Smooth muscle cell (in vitro differentiated cells): ENCODE measurements at regions not wholly inside any gene's neighbourhood (a gene's known extent, or its start where the extent isn't known, plus 50 kb on each side); places are given as distances from the start of the nearest gene placed in this dataset.

Source experiments
- DNase-seq: peaks from one replicate; lab custom pipeline; 2025; ENCODE audit not compliant: unreplicated experiment; lab: John Stamatoyannopoulos, UW
- H2AFZ ChIP-seq: fragments of 200-600 bp; sonication (generic); 2 replicates; pipeline ENCODE4 v1.6.0; 2016; ENCODE audit warnings: antibody characterized with exemption, low read depth, mild to moderate bottlenecking
- H3F3A ChIP-seq: fragments of 200-600 bp; sonication (generic); 2 replicates; pipeline ENCODE4 v1.6.0; 2017; ENCODE audit warnings: antibody characterized with exemption, low read depth
- H3K27ac ChIP-seq: fragments of 200-600 bp; sonication (generic); 2 replicates; pipeline ENCODE4 v1.5.1; 2016; ENCODE audit warnings: low read depth, mild to moderate bottlenecking
- H3K27me3 ChIP-seq: fragments of 200-600 bp; sonication (generic); 2 replicates; pipeline ENCODE4 v1.6.1; 2016; ENCODE audit warnings: low read depth, mild to moderate bottlenecking
- H3K36me3 ChIP-seq: fragments of 200-600 bp; sonication (generic); 2 replicates; pipeline ENCODE4 v1.5.1; 2016; ENCODE audit warnings: low read depth
- H3K4me1 ChIP-seq: fragments of 200-600 bp; sonication (generic); 2 replicates; pipeline ENCODE4 v1.5.1; 2016; ENCODE audit warnings: low read depth
- H3K4me2 ChIP-seq: fragments of 200-600 bp; sonication (generic); 2 replicates; pipeline ENCODE4 v1.6.0; 2016; ENCODE audit warnings: mild to moderate bottlenecking
- H3K4me3 ChIP-seq: fragments of 200-600 bp; sonication (generic); 2 replicates; pipeline ENCODE4 v1.5.1; 2016; ENCODE audit warnings: mild to moderate bottlenecking
- H3K79me2 ChIP-seq: fragments of 200-600 bp; sonication (generic); 2 replicates; pipeline ENCODE4 v1.6.0; 2016; ENCODE audit warnings: low read depth, mild to moderate bottlenecking
- H3K9ac ChIP-seq: fragments of 200-600 bp; sonication (generic); 2 replicates; pipeline ENCODE4 v1.6.0; 2016; ENCODE audit warnings: low read depth
- H3K9me3 ChIP-seq: fragments of 200-600 bp; sonication (generic); replicated peaks from 2 replicates; pipeline ENCODE4 v1.5.1; 2016; ENCODE audit warnings: low read depth
- H4K20me1 ChIP-seq: fragments of 200-600 bp; sonication (generic); 2 replicates; pipeline ENCODE4 v1.6.0; 2016; ENCODE audit warnings: low read depth
- CTCF ChIP-seq: fragments of 200-600 bp; sonication (generic); IDR thresholded peaks from 2 replicates; pipeline ENCODE4 v1.5.1; 2017; ENCODE audit warnings: borderline replicate concordance, mild to moderate bottlenecking, antibody characterized with exemption; ENCODE audit not compliant: insufficient read depth, poor library complexity, severe bottlenecking
- WGBS: methylation state at CpG from one replicate; pipeline ENCODE4 v1.1.7; 2016; ENCODE audit warnings: low lambda C conversion rate; 5-methylcytosine and 5-hydroxymethylcytosine counted together

DNA sequence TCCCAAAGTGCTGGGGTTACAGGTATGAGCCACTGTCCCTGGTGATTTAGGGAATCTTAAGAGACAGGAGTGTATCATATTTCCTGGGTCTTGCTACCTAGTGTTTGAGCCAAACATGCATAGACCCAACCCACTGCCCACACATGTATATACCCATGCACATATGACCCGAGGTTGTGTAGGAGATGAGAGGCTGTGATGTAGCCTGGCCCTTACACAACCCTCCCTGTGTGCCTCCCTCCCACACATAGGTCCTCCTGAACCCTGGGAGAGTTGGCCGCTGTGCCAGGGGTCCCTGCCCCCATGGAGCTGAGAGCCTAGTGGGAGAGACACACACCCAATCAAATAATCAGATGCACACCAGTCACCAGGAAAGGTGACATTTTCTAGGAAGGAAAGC, 365.9 kb downstream of the ZNF536 start:
- Histone ChIP-seq H3K27me3 (peaks cover 7% of the 10 kb centered on the region), H3K4me2 (no peak overlapping the region), H3F3A (no peaks in the 10 kb centered on the region), H3K79me2 (no peaks in the 10 kb centered on the region), H3K9ac (no peak overlapping the region), H4K20me1 (no peaks in the 10 kb centered on the region), H3K27ac (no peak overlapping the region), H3K9me3 (no peaks in the 10 kb centered on the region), H3K4me1 (no peaks in the 10 kb centered on the region), H3K36me3 (no peaks in the 10 kb centered on the region), H2AFZ (no peak overlapping the region), H3K4me3 (no peak overlapping the region)
- no peak for DNase-seq
- TF ChIP-seq CTCF: no peak
- 90% methylated on average over 2 of the region's 2 CpGs for WGBS

GRCh38 chr19:30734669-30735068, 362.5 kb downstream of the ZNF536 start:
- Histone ChIP-seq H3K36me3 (no peaks in the 10 kb centered on the region), H4K20me1 (no peaks in the 10 kb centered on the region), H3K27me3 (no peaks in the 10 kb centered on the region), H3K9ac (no peak overlapping the region), H3K4me1 (no peaks in the 10 kb centered on the region), H3K9me3 (no peaks in the 10 kb centered on the region), H2AFZ (no peak overlapping the region), H3K4me3 (no peak overlapping the region), H3K27ac (no peak overlapping the region), H3K4me2 (no peak overlapping the region), H3K79me2 (no peaks in the 10 kb centered on the region), H3F3A (no peaks in the 10 kb centered on the region)
- TF ChIP-seq CTCF: no peak
- DNase-seq: no peak
- WGBS: 81% methylated on average over 6 of the region's 6 CpGs

GRCh38 chr19:30733826-30734550, 361.8 kb downstream of the ZNF536 start:
- no peak for DNase-seq
- Histone ChIP-seq H3K4me2 (no peak overlapping the region), H3K27ac (no peak overlapping the region), H4K20me1 (no peaks in the 10 kb centered on the region), H3K9me3 (no peaks in the 10 kb centered on the region), H3K36me3 (no peaks in the 10 kb centered on the region), H3K4me1 (no peaks in the 10 kb centered on the region), H3K27me3 (no peaks in the 10 kb centered on the region), H2AFZ (no peak overlapping the region), H3F3A (no peaks in the 10 kb centered on the region), H3K79me2 (no peaks in the 10 kb centered on the region), H3K4me3 (no peak overlapping the region), H3K9ac (no peak overlapping the region)
- no peak for TF ChIP-seq CTCF
- 80% methylated on average over 15 of the region's 15 CpGs for WGBS

DNA sequence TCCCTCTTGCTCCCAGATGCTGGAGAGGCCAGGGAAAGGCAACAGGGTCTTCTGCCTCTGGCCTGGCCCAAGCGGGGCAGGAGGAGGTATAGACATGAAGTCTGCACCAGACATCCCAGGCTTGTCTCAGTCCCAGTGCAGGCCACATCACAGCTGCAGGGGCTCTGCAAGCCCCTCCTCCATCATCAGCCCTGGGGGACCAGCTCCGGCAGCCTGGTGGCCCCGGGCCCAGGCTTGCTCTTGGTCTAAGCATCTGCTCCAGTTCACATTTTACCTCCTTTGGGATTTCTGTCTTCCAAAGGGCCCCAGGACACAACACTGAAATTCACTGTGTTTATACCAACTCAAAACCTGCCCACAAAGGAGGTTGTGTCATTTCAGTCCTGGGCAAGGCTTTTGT, 359.4 kb downstream of the ZNF536 start:
- no peak for TF ChIP-seq CTCF
- no peak overlapping the region for H3K4me2 ChIP-seq
- H3K79me2 ChIP-seq: no peaks in the 10 kb centered on the region
- no peaks in the 10 kb centered on the region for H3K27me3 ChIP-seq
- H3K36me3 ChIP-seq: no peaks in the 10 kb centered on the region
- H3K9me3 ChIP-seq: no peaks in the 10 kb centered on the region
- no peak overlapping the region for H3K9ac ChIP-seq
- H4K20me1 ChIP-seq: no peaks in the 10 kb centered on the region
- H2AFZ ChIP-seq: no peak overlapping the region
- no peak overlapping the region for H3K27ac ChIP-seq
- no peak overlapping the region for H3K4me3 ChIP-seq
- H3K4me1 ChIP-seq: no peaks in the 10 kb centered on the region
- no peaks in the 10 kb centered on the region for H3F3A ChIP-seq
- DNase-seq: no peak
- 92% methylated on average over 3 of the region's 3 CpGs for WGBS
